ENCODE measurements at regions not wholly inside any gene's neighbourhood (a gene's known extent, or its start where the extent isn't known, plus 50 kb on each side); places are given as distances from the start of the nearest gene placed in this dataset.

- no peak overlapping the region for H2BK5ac ChIP-seq (ENCODE audit: low read length)
- H3K4ac ChIP-seq (ENCODE audit: low read length): no peak overlapping the region
- H3K36me3 ChIP-seq (replicated peaks in 1 of 2; ENCODE audit: control insufficient read depth in 2 of 2, insufficient read depth in 2 of 2, low read length in 2 of 2): no peaks in the 10 kb centered on the region
- no peaks in the 10 kb centered on the region for H3K79me1 ChIP-seq (ENCODE audit: low read depth, low read length)
- no peak overlapping the region for H2BK12ac ChIP-seq (ENCODE audit: low read length)
- H3K9ac ChIP-seq (ENCODE audit: low read depth, low read length, poor library complexity): no peak overlapping the region
- no peak overlapping the region for H2AFZ ChIP-seq (ENCODE audit: low read length)
- no CpG with 5 or more reads among the region's 3 CpGs for WGBS, 2 donors (ENCODE audit: extremely low coverage in 2 of 2, insufficient read length in 2 of 2, insufficient replicate concordance in 1 of 2)
- no peak overlapping the region for H2BK15ac ChIP-seq (ENCODE audit: low read length)
- H4K91ac ChIP-seq (ENCODE audit: low read depth, low read length, poor library complexity): no peak overlapping the region
- no peak overlapping the region for H4K8ac ChIP-seq (ENCODE audit: low read depth, low read length)
- no peaks in the 10 kb centered on the region for H3K4me1 ChIP-seq (ENCODE audit: control insufficient read depth in 2 of 2, insufficient read depth in 1 of 2, low read depth in 1 of 2, low read length in 2 of 2)
- H3K4me3 ChIP-seq (ENCODE audit: low read length in 2 of 2): no peak overlapping the region
- no peak overlapping the region for H2AK5ac ChIP-seq (ENCODE audit: low read depth, low read length)
- no peak overlapping the region for H3K27ac ChIP-seq (replicated peaks; ENCODE audit: low read length)
- no peaks in the 10 kb centered on the region for H3K9me3 ChIP-seq (replicated peaks in 1 of 2; ENCODE audit: control insufficient read depth in 2 of 2, insufficient read depth in 1 of 2, low read depth in 1 of 2, low read length in 2 of 2)
- DNase-seq (ENCODE audit: low spot score): no peak
- no peak overlapping the region for H3K23ac ChIP-seq (ENCODE audit: low read depth, low read length, poor library complexity)
- H3K18ac ChIP-seq (ENCODE audit: low read length): no peak overlapping the region
- H3K4me2 ChIP-seq (ENCODE audit: insufficient read depth, low read length, poor library complexity, severe bottlenecking): no peak overlapping the region
- no peak overlapping the region for H2BK120ac ChIP-seq (ENCODE audit: low read depth, low read length)
- no peaks in the 10 kb centered on the region for H3K27me3 ChIP-seq (ENCODE audit: control insufficient read depth in 3 of 3, insufficient read depth in 3 of 3, low read depth in 1 of 3, low read length in 3 of 3)
- no peak overlapping the region for H3K14ac ChIP-seq (ENCODE audit: low read length)
These were observed 398.4 kb downstream of the BCKDHB start for GRCh38 chr6:80504882-80505281.

- no peak overlapping the region for H2AFZ ChIP-seq (ENCODE audit: low read length)
- no peaks in the 10 kb centered on the region for H3K4me1 ChIP-seq (ENCODE audit: control insufficient read depth in 2 of 2, insufficient read depth in 1 of 2, low read depth in 1 of 2, low read length in 2 of 2)
These were observed 397.2 kb downstream of the BCKDHB start for GRCh38 chr6:80503660-80504059.

GRCh38 chr6:80502871-80503270, 396.4 kb downstream of the BCKDHB start:
- no peak overlapping the region for H2BK15ac ChIP-seq (ENCODE audit: low read length)
- no peaks in the 10 kb centered on the region for H3K27me3 ChIP-seq (ENCODE audit: control insufficient read depth in 3 of 3, insufficient read depth in 3 of 3, low read depth in 1 of 3, low read length in 3 of 3)
- no peak for DNase-seq (ENCODE audit: low spot score)
- no peak overlapping the region for H3K4me2 ChIP-seq (ENCODE audit: insufficient read depth, low read length, poor library complexity, severe bottlenecking)
- no peak overlapping the region for H3K4ac ChIP-seq (ENCODE audit: low read length)
- no peak overlapping the region for H2AFZ ChIP-seq (ENCODE audit: low read length)
- no peak overlapping the region for H3K14ac ChIP-seq (ENCODE audit: low read length)
- no peaks in the 10 kb centered on the region for H3K36me3 ChIP-seq (replicated peaks in 1 of 2; ENCODE audit: control insufficient read depth in 2 of 2, insufficient read depth in 2 of 2, low read length in 2 of 2)
- H3K23ac ChIP-seq (ENCODE audit: low read depth, low read length, poor library complexity): no peak overlapping the region
- H3K27ac ChIP-seq (replicated peaks; ENCODE audit: low read length): no peak overlapping the region
- no peak overlapping the region for H2BK5ac ChIP-seq (ENCODE audit: low read length)
- H3K79me1 ChIP-seq (ENCODE audit: low read depth, low read length): no peaks in the 10 kb centered on the region
- H2AK5ac ChIP-seq (ENCODE audit: low read depth, low read length): no peak overlapping the region
- H3K9ac ChIP-seq (ENCODE audit: low read depth, low read length, poor library complexity): no peak overlapping the region
- no peak overlapping the region for H4K8ac ChIP-seq (ENCODE audit: low read depth, low read length)
- WGBS, 2 donors (ENCODE audit: extremely low coverage in 2 of 2, insufficient read length in 2 of 2, insufficient replicate concordance in 1 of 2): no CpG with 5 or more reads among the region's 1 CpG
- no peak overlapping the region for H2BK12ac ChIP-seq (ENCODE audit: low read length)
- H2BK120ac ChIP-seq (ENCODE audit: low read depth, low read length): no peak overlapping the region
- no peak overlapping the region for H3K4me3 ChIP-seq (ENCODE audit: low read length in 2 of 2)
- no peak overlapping the region for H3K18ac ChIP-seq (ENCODE audit: low read length)
- H3K9me3 ChIP-seq (replicated peaks in 1 of 2; ENCODE audit: control insufficient read depth in 2 of 2, insufficient read depth in 1 of 2, low read depth in 1 of 2, low read length in 2 of 2): no peaks in the 10 kb centered on the region
- no peak overlapping the region for H4K91ac ChIP-seq (ENCODE audit: low read depth, low read length, poor library complexity)
- no peaks in the 10 kb centered on the region for H3K4me1 ChIP-seq (ENCODE audit: control insufficient read depth in 2 of 2, insufficient read depth in 1 of 2, low read depth in 1 of 2, low read length in 2 of 2)

More at GRCh38 chr6:80503660-80504059, 397.2 kb downstream of the BCKDHB start:
- H3K4me3 ChIP-seq (ENCODE audit: low read length in 2 of 2): no peak overlapping the region
- no peak for DNase-seq (ENCODE audit: low spot score)
- H3K18ac ChIP-seq (ENCODE audit: low read length): no peak overlapping the region
- no peak overlapping the region for H3K9ac ChIP-seq (ENCODE audit: low read depth, low read length, poor library complexity)
- H4K8ac ChIP-seq (ENCODE audit: low read depth, low read length): no peak overlapping the region
- no peak overlapping the region for H2BK12ac ChIP-seq (ENCODE audit: low read length)
- H3K23ac ChIP-seq (ENCODE audit: low read depth, low read length, poor library complexity): no peak overlapping the region
- no peak overlapping the region for H3K4ac ChIP-seq (ENCODE audit: low read length)
- no peaks in the 10 kb centered on the region for H3K36me3 ChIP-seq (replicated peaks in 1 of 2; ENCODE audit: control insufficient read depth in 2 of 2, insufficient read depth in 2 of 2, low read length in 2 of 2)
- WGBS, 2 donors (ENCODE audit: extremely low coverage in 2 of 2, insufficient read length in 2 of 2, insufficient replicate concordance in 1 of 2): no CpG with 5 or more reads among the region's 2 CpGs
- no peak overlapping the region for H3K14ac ChIP-seq (ENCODE audit: low read length)
- no peak overlapping the region for H3K27ac ChIP-seq (replicated peaks; ENCODE audit: low read length)
- H3K4me2 ChIP-seq (ENCODE audit: insufficient read depth, low read length, poor library complexity, severe bottlenecking): no peak overlapping the region
- no peak overlapping the region for H2BK15ac ChIP-seq (ENCODE audit: low read length)
- H2BK5ac ChIP-seq (ENCODE audit: low read length): no peak overlapping the region
- H3K27me3 ChIP-seq (ENCODE audit: control insufficient read depth in 3 of 3, insufficient read depth in 3 of 3, low read depth in 1 of 3, low read length in 3 of 3): no peaks in the 10 kb centered on the region
- H2AK5ac ChIP-seq (ENCODE audit: low read depth, low read length): no peak overlapping the region
- H3K79me1 ChIP-seq (ENCODE audit: low read depth, low read length): no peaks in the 10 kb centered on the region
- H2BK120ac ChIP-seq (ENCODE audit: low read depth, low read length): no peak overlapping the region
- H3K9me3 ChIP-seq (replicated peaks in 1 of 2; ENCODE audit: control insufficient read depth in 2 of 2, insufficient read depth in 1 of 2, low read depth in 1 of 2, low read length in 2 of 2): no peaks in the 10 kb centered on the region
- H4K91ac ChIP-seq (ENCODE audit: low read depth, low read length, poor library complexity): no peak overlapping the region

GRCh38 chr6:80501636-80502035, 395.2 kb downstream of the BCKDHB start:
- no peak overlapping the region for H4K8ac ChIP-seq (ENCODE audit: low read depth, low read length)

More at GRCh38 chr6:80501636-80502035, 395.2 kb downstream of the BCKDHB start:
- no peak overlapping the region for H3K23ac ChIP-seq (ENCODE audit: low read depth, low read length, poor library complexity)
- H2BK15ac ChIP-seq (ENCODE audit: low read length): no peak overlapping the region
- H3K36me3 ChIP-seq (replicated peaks in 1 of 2; ENCODE audit: control insufficient read depth in 2 of 2, insufficient read depth in 2 of 2, low read length in 2 of 2): no peaks in the 10 kb centered on the region
- no peak overlapping the region for H3K14ac ChIP-seq (ENCODE audit: low read length)
- H3K4me1 ChIP-seq (ENCODE audit: control insufficient read depth in 2 of 2, insufficient read depth in 1 of 2, low read depth in 1 of 2, low read length in 2 of 2): no peaks in the 10 kb centered on the region
- H3K79me1 ChIP-seq (ENCODE audit: low read depth, low read length): no peaks in the 10 kb centered on the region
- no peak overlapping the region for H2AFZ ChIP-seq (ENCODE audit: low read length)
- no peak overlapping the region for H3K4me3 ChIP-seq (ENCODE audit: low read length in 2 of 2)
- H2BK12ac ChIP-seq (ENCODE audit: low read length): no peak overlapping the region
- no peak overlapping the region for H3K27ac ChIP-seq (replicated peaks; ENCODE audit: low read length)
- DNase-seq (ENCODE audit: low spot score): no peak
- no peaks in the 10 kb centered on the region for H3K27me3 ChIP-seq (ENCODE audit: control insufficient read depth in 3 of 3, insufficient read depth in 3 of 3, low read depth in 1 of 3, low read length in 3 of 3)
- no peak overlapping the region for H3K9ac ChIP-seq (ENCODE audit: low read depth, low read length, poor library complexity)
- H2BK120ac ChIP-seq (ENCODE audit: low read depth, low read length): no peak overlapping the region
- no peak overlapping the region for H4K91ac ChIP-seq (ENCODE audit: low read depth, low read length, poor library complexity)
- no peak overlapping the region for H3K4ac ChIP-seq (ENCODE audit: low read length)
- no peak overlapping the region for H2AK5ac ChIP-seq (ENCODE audit: low read depth, low read length)
- H3K9me3 ChIP-seq (replicated peaks in 1 of 2; ENCODE audit: control insufficient read depth in 2 of 2, insufficient read depth in 1 of 2, low read depth in 1 of 2, low read length in 2 of 2): no peaks in the 10 kb centered on the region
- WGBS, 2 donors (ENCODE audit: extremely low coverage in 2 of 2, insufficient read length in 2 of 2, insufficient replicate concordance in 1 of 2): no CpG with 5 or more reads among the region's 4 CpGs
- H2BK5ac ChIP-seq (ENCODE audit: low read length): no peak overlapping the region
- H3K4me2 ChIP-seq (ENCODE audit: insufficient read depth, low read length, poor library complexity, severe bottlenecking): no peak overlapping the region
- H3K18ac ChIP-seq (ENCODE audit: low read length): no peak overlapping the region

Measured in neuronal stem cell (in vitro differentiated cells).